ENCODE measurements at regions not wholly inside any gene's neighbourhood (a gene's known extent, or its start where the extent isn't known, plus 50 kb on each side); places are given as distances from the start of the nearest gene placed in this dataset.

DNA sequence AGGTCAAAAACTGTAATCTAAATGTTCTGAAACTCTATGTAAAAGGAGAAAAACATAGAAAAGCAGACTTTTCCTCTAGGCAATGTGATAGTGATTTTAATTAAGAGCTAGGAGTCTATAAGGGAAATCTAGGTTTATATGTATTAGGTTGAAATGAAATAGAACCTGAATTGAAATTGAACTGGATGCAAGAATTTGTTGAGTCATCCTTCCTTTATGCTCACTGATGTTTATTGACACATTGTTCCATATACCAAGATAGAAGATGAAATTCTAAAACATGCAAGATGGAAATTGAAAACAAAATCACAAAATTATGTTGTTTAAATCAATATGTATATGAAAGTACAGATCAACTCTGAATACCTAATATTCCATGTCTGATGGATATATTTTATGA lies 170.4 kb upstream of the FLRT2 start:
- TF ChIP-seq POLR2A (IDR thresholded peaks at IDR 0.05; ENCODE audit: low read depth, low read length) (no peak), TAF1 (IDR thresholded peaks at IDR 0.05; ENCODE audit: borderline replicate concordance, low read depth, low read length) (no peak), POLR2AphosphoS5 (IDR thresholded peaks at IDR 0.05; ENCODE audit: low read depth, low read length) (no peak)
